Activated B cell treated with CpG ODN at 0.5 μM for 24 hours (primary cell): ENCODE measurements at regions not wholly inside any gene's neighbourhood (a gene's known extent, or its start where the extent isn't known, plus 50 kb on each side); places are given as distances from the start of the nearest gene placed in this dataset.

ENCODE experiments used
- ATAC-seq: fragments of 200-7000 bp; cut with Tn5 transposase; one replicate; pipeline ENCODE4 v1.10.0; 2021; ENCODE audit warnings: low read depth, mild to moderate bottlenecking, moderate library complexity
- CTCF ChIA-PET: fragments of 350-600 bp; sonication (Branson Sonifier 250); formaldehyde crosslinking; loops from one replicate; lab custom pipeline; 2021; ENCODE audit warnings: antibody characterized with exemption; lab: Charles Lee
- POLR2A ChIA-PET: fragments of 350-600 bp; sonication (Branson Sonifier 250); formaldehyde crosslinking; loops from one replicate; lab custom pipeline; 2021; ENCODE audit warnings: antibody characterized with exemption; lab: Charles Lee
- DNase-seq: peaks from one replicate; pipeline ENCODE4 v3.0.0; 2022
- H3K27ac Mint-ChIP-seq: one replicate; pipeline ENCODE4 v1.8.0; 2020; ENCODE audit warnings: mixed read lengths
- H3K27me3 Mint-ChIP-seq: one replicate; pipeline ENCODE4 v1.8.0; 2021; ENCODE audit warnings: mixed read lengths
- H3K36me3 Mint-ChIP-seq: one replicate; pipeline ENCODE4 v1.8.0; 2021; ENCODE audit warnings: low read depth, mixed read lengths
- H3K4me1 Mint-ChIP-seq: one replicate; pipeline ENCODE4 v1.8.0; 2021; ENCODE audit warnings: mixed read lengths
- H3K4me3 Mint-ChIP-seq: one replicate; pipeline ENCODE4 v1.8.0; 2020; ENCODE audit warnings: mild to moderate bottlenecking, mixed read lengths
- H3K9me3 Mint-ChIP-seq: one replicate; pipeline ENCODE4 v1.8.0; 2020; ENCODE audit warnings: mixed read lengths
- CTCF ChIP-seq: fragments of 200-600 bp; IDR thresholded peaks from one replicate; pipeline ENCODE4 v1.8.0; 2022; ENCODE audit warnings: antibody characterized with exemption, mild to moderate bottlenecking
- intact Hi-C: fragments of 100-400 bp; cut with micrococcal nuclease; formaldehyde crosslinking; loops from one replicate; pipeline ENCODE4 v1.15.1; 2024

- DNase-seq = no peak
- no peak overlapping the region for H3K4me3 Mint-ChIP-seq
- ATAC-seq = no peak
Observed at GRCh38 chr10:18968159-18968558, 80.4 kb upstream of the MALRD1 start.

GRCh38 chr10:18976696-18977251 is 71.8 kb upstream of the MALRD1 start:
- Mint-ChIP-seq H3K4me3 (no peak overlapping the region), H3K4me1 (no peaks in the 10 kb centered on the region), H3K27ac (no peak overlapping the region), H3K9me3 (peaks cover 4% of the 10 kb centered on the region), H3K36me3 (no peaks in the 10 kb centered on the region), H3K27me3 (no peaks in the 10 kb centered on the region)
- CTCF ChIA-PET = no interaction called here
- DNase-seq (no peak), ATAC-seq (no peak)
- no peak for TF ChIP-seq CTCF
- intact Hi-C loops = no loop called here
- POLR2A ChIA-PET = no interaction called here

More at GRCh38 chr10:18968159-18968558, 80.4 kb upstream of the MALRD1 start:
- ChIA-PET POLR2A (no interaction called here), CTCF (no interaction called here)
- TF ChIP-seq CTCF = no peak
- no peak overlapping the region for H3K27ac Mint-ChIP-seq
- no peaks in the 10 kb centered on the region for H3K27me3 Mint-ChIP-seq
- intact Hi-C loops = no loop called here
- H3K4me1 Mint-ChIP-seq = no peaks in the 10 kb centered on the region
- peaks cover 9% of the 10 kb centered on the region for H3K9me3 Mint-ChIP-seq
- no peaks in the 10 kb centered on the region for H3K36me3 Mint-ChIP-seq

- Mint-ChIP-seq H3K9me3 (peaks cover 2% of the 10 kb centered on the region), H3K4me1 (no peaks in the 10 kb centered on the region), H3K36me3 (no peaks in the 10 kb centered on the region), H3K4me3 (no peak overlapping the region), H3K27ac (no peak overlapping the region), H3K27me3 (no peaks in the 10 kb centered on the region)
- POLR2A ChIA-PET = no interaction called here
- intact Hi-C loops = no loop called here
- ATAC-seq = no peak
- DNase-seq = no peak
- no peak for TF ChIP-seq CTCF
- CTCF ChIA-PET = no interaction called here
Observed at GRCh38 chr10:18980089-18980629, 68.4 kb upstream of the MALRD1 start.

GRCh38 chr10:18984531-18984930 is 64.1 kb upstream of the MALRD1 start:
- peaks cover 7% of the 10 kb centered on the region for H3K9me3 Mint-ChIP-seq
- H3K27ac Mint-ChIP-seq = no peak overlapping the region
- DNase-seq (no peak), ATAC-seq (no peak)
- CTCF ChIA-PET = no interaction called here
- POLR2A ChIA-PET = no interaction called here
- H3K4me3 Mint-ChIP-seq = no peak overlapping the region
- intact Hi-C loops = no loop called here
- no peak for TF ChIP-seq CTCF
- H3K27me3 Mint-ChIP-seq = no peaks in the 10 kb centered on the region
- no peaks in the 10 kb centered on the region for H3K36me3 Mint-ChIP-seq
- H3K4me1 Mint-ChIP-seq = no peaks in the 10 kb centered on the region

- no peak for ATAC-seq
- no peaks in the 10 kb centered on the region for H3K4me1 Mint-ChIP-seq
- H3K36me3 Mint-ChIP-seq = no peaks in the 10 kb centered on the region
- CTCF ChIA-PET = no interaction called here
- H3K27ac Mint-ChIP-seq = no peak overlapping the region
- intact Hi-C loops = no loop called here
- no peak overlapping the region for H3K4me3 Mint-ChIP-seq
- POLR2A ChIA-PET = no interaction called here
- peaks cover 12% of the 10 kb centered on the region for H3K9me3 Mint-ChIP-seq
- no peak for TF ChIP-seq CTCF
- H3K27me3 Mint-ChIP-seq = no peaks in the 10 kb centered on the region
- DNase-seq = no peak
Observed at GRCh38 chr10:18988338-18988737, 60.3 kb upstream of the MALRD1 start.
